GM21576 (cell line): ENCODE measurements at regions not wholly inside any gene's neighbourhood (a gene's known extent, or its start where the extent isn't known, plus 50 kb on each side); places are given as distances from the start of the nearest gene placed in this dataset.

Experiments
- ATAC-seq: cut with Tn5 transposase; IDR thresholded peaks from one replicate; pipeline ENCODE4 v1.9.1; 2021; ENCODE audit warnings: mild to moderate bottlenecking, moderate library complexity; ENCODE audit not compliant: unreplicated experiment

GRCh38 chr6:99091985-99092384 is 144.2 kb upstream of the FBXL4 start:
- peak; percentile 81 for ATAC-seq

GRCh38 chr6:99080191-99080590 is 132.4 kb upstream of the FBXL4 start:
- ATAC-seq, result no peak

- no peak for ATAC-seq
Measured at GRCh38 chr6:99079058-99079457, 131.3 kb upstream of the FBXL4 start.

- ATAC-seq, result no peak
Measured at GRCh38 chr6:99073223-99073622, 125.5 kb upstream of the FBXL4 start.

GRCh38 chr6:99066044-99066443 is 118.3 kb upstream of the FBXL4 start:
- ATAC-seq, result no peak

- ATAC-seq, result no peak
Measured at GRCh38 chr6:99064834-99065233, 117.1 kb upstream of the FBXL4 start.

- no peak for ATAC-seq
Measured at GRCh38 chr6:99036672-99037071, 88.9 kb upstream of the FBXL4 start.

- no peak for ATAC-seq
Measured at GRCh38 chr6:99032396-99032795, 84.7 kb upstream of the FBXL4 start.

GRCh38 chr6:99031957-99032356 is 84.2 kb upstream of the FBXL4 start:
- ATAC-seq, result no peak

- ATAC-seq, result no peak
Measured at GRCh38 chr6:99030915-99031314, 83.2 kb upstream of the FBXL4 start.

GRCh38 chr6:99026135-99026534 is 78.4 kb upstream of the FBXL4 start:
- no peak for ATAC-seq

- ATAC-seq, result no peak
Measured at GRCh38 chr6:99024089-99024488, 76.3 kb upstream of the FBXL4 start.

- no peak for ATAC-seq
Measured at GRCh38 chr6:99022039-99022609, 74.4 kb upstream of the FBXL4 start.

- ATAC-seq, result no peak
Measured at GRCh38 chr6:99019381-99019780, 71.6 kb upstream of the FBXL4 start.

- ATAC-seq, result no peak
Measured at GRCh38 chr6:99017150-99017549, 69.4 kb upstream of the FBXL4 start.

GRCh38 chr6:99016355-99016754 is 68.6 kb upstream of the FBXL4 start:
- ATAC-seq, result no peak

- ATAC-seq, result no peak
Measured at GRCh38 chr6:99014061-99014460, 66.3 kb upstream of the FBXL4 start.

- no peak for ATAC-seq
Measured at GRCh38 chr6:99013661-99014060, 65.9 kb upstream of the FBXL4 start.

- ATAC-seq, result no peak
Measured at GRCh38 chr6:99013145-99013544, 65.4 kb upstream of the FBXL4 start.

GRCh38 chr6:99011151-99011550 is 63.4 kb upstream of the FBXL4 start:
- no peak for ATAC-seq

GRCh38 chr6:99002831-99003230 is 55.1 kb upstream of the FBXL4 start:
- no peak for ATAC-seq

- ATAC-seq, result no peak
Measured at GRCh38 chr6:98998103-98998502, 50.4 kb upstream of the FBXL4 start.
